ENCODE measurements at regions not wholly inside any gene's neighbourhood (a gene's known extent, or its start where the extent isn't known, plus 50 kb on each side); places are given as distances from the start of the nearest gene placed in this dataset.

DNA sequence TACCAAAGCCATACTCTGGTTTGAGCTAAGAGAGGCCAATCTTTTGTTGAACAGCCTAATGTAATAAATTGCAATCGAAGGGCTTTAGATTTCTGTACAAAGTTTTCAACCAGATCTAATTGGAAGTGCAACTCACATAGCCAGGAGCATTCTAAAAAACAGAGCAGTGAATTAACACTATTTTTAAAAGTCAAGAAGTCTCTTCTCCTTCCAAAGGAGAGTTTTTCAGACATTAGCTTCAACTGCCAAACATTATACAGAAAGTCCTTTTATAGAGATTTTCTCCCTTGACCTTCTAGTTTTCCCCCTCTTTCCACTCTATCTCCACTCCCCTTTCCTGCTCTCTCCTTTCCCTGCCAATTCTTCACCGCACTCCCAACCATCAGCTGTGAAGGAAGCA lies 259.6 kb downstream of the NOVA1 start:
- ATAC-seq (no peak), DNase-seq (no peak)
- Mint-ChIP-seq H3K36me3 (no peaks in the 10 kb centered on the region), H3K4me3 (no peak overlapping the region), H3K27ac (no peak overlapping the region), H3K9me3 (ENCODE audit: low read depth) (peaks cover 6% of the 10 kb centered on the region), H3K4me1 (no peaks in the 10 kb centered on the region), H3K27me3 (no peaks in the 10 kb centered on the region)
- CTCF ChIA-PET, result no interaction called here

DNA sequence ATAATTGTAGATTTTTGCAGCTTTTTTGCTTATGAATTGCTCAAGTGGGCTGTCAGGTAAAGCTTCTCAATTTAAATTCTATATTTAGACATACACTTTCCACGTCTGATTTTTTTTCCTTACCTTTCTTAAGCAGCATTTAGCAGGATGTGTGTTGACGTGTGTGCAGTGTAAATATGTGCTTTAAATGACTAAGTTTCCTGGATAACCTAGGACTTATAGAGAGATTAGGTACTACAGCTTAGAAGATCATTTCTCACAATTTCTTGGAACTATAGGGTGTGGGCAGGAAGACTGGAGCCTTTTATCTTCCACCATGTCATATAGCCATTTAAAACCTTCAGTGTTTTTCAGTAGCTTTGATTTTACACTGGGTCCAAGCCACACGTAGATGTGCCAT lies 263.5 kb downstream of the NOVA1 start:
- no peak for ATAC-seq
- DNase-seq, result no peak
- H3K4me3 Mint-ChIP-seq, result no peak overlapping the region
- no peaks in the 10 kb centered on the region for H3K4me1 Mint-ChIP-seq
- H3K27ac Mint-ChIP-seq, result no peak overlapping the region
- peaks cover 11% of the 10 kb centered on the region for H3K9me3 Mint-ChIP-seq (ENCODE audit: low read depth)
- no peaks in the 10 kb centered on the region for H3K36me3 Mint-ChIP-seq
- CTCF ChIA-PET, result no interaction called here
- H3K27me3 Mint-ChIP-seq, result no peaks in the 10 kb centered on the region

DNA sequence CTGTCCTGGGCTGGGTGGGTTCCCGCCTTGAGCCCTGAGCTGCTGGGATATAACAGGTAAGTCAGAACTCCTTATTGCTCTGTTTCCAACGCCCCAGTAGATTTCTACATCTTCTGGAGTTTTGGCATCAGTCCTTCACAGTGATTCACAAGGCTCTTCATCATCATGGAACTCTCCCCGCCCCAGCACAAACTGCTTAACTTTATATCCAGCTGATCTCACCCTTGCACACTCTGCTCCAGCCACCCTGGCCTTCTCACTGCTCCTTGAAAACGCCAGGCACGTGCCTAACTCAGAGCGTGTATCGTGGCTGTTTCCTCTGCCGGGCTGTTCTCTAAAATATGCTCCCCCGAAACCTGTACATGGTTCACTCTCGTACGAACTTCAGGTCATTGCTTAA lies 264.9 kb downstream of the NOVA1 start:
- Mint-ChIP-seq H3K27ac (no peak overlapping the region), H3K27me3 (no peaks in the 10 kb centered on the region), H3K36me3 (no peaks in the 10 kb centered on the region), H3K9me3 (ENCODE audit: low read depth) (peaks cover 11% of the 10 kb centered on the region), H3K4me3 (no peak overlapping the region), H3K4me1 (no peaks in the 10 kb centered on the region)
- ATAC-seq (no peak), DNase-seq (no peak)
- CTCF ChIA-PET, result no interaction called here

DNA sequence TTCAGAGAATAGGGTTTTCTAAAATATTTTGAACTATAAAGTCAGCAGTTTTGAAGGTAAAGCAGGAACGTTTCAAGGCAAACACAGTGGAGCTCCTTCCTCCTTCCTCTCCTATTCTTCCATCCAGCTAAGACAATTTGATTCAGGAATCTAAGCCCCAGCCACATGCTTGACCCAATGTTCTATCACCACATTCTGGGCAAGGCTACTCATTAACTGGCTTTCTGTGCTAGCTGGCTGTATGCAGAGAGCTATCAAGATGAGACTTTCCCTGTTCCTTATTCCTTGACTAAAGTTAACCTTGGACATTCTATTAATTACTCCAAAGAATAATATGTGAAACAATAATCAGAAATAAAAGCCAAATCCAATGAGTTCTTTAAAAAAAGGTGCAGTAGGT lies 266.9 kb downstream of the NOVA1 start:
- H3K9me3 Mint-ChIP-seq (ENCODE audit: low read depth), result peaks cover 13% of the 10 kb centered on the region
- H3K36me3 Mint-ChIP-seq, result no peaks in the 10 kb centered on the region
- no peaks in the 10 kb centered on the region for H3K27me3 Mint-ChIP-seq
- no peak for DNase-seq
- no peaks in the 10 kb centered on the region for H3K4me1 Mint-ChIP-seq
- no peak overlapping the region for H3K4me3 Mint-ChIP-seq
- CTCF ChIA-PET, result no interaction called here
- no peak for ATAC-seq
- no peak overlapping the region for H3K27ac Mint-ChIP-seq

DNA sequence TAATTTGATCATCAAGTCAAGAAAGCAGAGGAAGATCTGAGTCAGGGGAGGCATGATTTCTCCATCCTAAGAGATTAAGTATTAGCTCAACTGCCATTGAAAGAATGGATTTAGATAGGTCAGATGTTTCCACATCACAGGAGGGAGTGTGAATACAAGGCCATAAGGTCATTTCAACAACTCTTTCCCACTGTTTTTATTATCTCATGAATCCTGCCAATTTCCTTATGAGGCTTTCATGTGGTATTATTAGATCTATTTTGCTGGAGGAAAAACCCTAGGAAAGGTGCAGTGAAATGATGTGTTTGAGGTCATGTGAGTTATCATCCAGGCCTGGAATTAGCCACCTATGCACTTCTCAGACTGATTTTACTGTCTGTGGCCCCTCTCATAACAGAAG lies 269.0 kb downstream of the NOVA1 start:
- Mint-ChIP-seq H3K27ac (no peak overlapping the region), H3K4me3 (no peak overlapping the region), H3K36me3 (no peaks in the 10 kb centered on the region), H3K27me3 (no peaks in the 10 kb centered on the region), H3K9me3 (ENCODE audit: low read depth) (peaks cover 15% of the 10 kb centered on the region), H3K4me1 (no peaks in the 10 kb centered on the region)
- no peak for ATAC-seq
- no peak for DNase-seq
- CTCF ChIA-PET, result no interaction called here

DNA sequence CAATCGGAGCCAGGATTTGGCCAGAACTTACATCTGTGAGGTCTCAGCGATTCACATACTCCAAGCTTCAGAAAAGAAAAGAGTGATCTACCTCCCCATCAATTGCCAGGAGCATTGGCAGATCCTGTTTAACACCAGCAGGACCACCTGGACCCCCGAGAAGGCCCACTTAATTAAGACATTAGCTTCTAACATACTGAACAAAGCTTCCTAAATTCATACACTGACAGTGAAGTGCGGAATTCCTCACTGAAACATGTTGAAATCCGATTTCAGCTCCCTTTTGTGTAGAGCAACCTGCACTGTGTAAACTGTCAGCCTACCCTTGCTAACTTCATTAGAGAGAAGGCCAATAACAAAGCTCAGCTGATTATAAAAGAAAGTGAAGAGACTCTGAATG lies 274.0 kb downstream of the NOVA1 start:
- ATAC-seq (no peak), DNase-seq (no peak)
- CTCF ChIA-PET, result no interaction called here
- Mint-ChIP-seq H3K4me1 (no peaks in the 10 kb centered on the region), H3K27me3 (no peaks in the 10 kb centered on the region), H3K27ac (no peak overlapping the region), H3K4me3 (no peak overlapping the region), H3K9me3 (ENCODE audit: low read depth) (peaks cover 16% of the 10 kb centered on the region), H3K36me3 (no peaks in the 10 kb centered on the region)

DNA sequence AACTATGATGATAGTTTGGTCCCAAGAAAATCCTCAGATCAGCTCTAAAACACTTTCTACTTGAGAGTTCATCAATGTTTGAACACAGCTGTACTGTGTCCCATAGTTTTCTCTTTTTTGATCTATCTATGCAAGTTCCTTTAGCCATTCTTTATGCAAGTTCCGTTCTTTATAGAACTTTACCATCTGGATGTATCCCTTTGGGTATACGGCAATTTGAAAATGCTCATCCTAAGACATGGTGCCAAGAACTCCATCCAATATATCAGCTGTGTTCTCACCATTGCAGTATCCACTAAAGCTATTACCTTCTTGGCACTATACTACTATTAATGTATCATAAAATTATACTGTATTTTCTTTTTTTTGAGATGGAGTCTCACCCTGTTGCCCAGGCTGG lies 276.9 kb downstream of the NOVA1 start:
- CTCF ChIA-PET, result interaction anchor here (0.6 kb wide), 1 partner anchor 21 kb away, joined by 4 read pairs; no protein-coding TSS in a partner anchor
- no peak overlapping the region for H3K27ac Mint-ChIP-seq
- ATAC-seq, result no peak
- no peak for DNase-seq
- H3K36me3 Mint-ChIP-seq, result no peaks in the 10 kb centered on the region
- H3K27me3 Mint-ChIP-seq, result no peaks in the 10 kb centered on the region
- H3K9me3 Mint-ChIP-seq (ENCODE audit: low read depth), result peaks cover 11% of the 10 kb centered on the region
- no peaks in the 10 kb centered on the region for H3K4me1 Mint-ChIP-seq
- no peak overlapping the region for H3K4me3 Mint-ChIP-seq

DNA sequence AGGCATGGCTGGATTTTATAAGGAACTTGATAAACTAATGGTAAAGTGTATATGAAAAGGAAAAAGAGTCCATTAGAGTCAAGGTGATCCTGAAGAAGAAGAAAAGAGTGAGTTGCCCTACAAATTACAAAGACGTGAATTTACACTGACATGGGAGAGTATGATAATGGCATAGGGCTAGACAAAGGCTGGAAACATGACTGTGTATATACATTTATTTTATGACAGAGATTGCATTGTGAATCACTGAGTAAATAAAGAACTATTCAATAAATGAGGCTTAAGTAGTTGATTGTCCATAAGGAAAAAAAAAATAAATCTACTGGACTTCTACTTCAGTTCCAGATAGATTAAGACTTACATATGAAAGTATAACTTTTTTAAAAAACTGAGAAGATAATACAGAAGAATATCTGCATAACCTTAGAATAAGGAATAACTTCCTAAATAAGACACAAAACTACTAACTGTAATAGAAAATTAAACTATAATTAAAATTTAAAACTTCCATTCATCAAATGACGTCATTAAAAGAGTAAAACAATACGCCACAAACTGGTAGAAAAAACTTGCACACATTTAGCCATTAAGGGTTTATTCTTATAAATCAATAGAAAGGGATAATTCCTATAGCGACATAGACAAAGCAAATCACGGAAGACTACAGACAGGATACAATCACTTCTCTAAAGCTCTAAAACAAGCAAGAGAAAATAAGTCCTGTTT lies 278.5 kb downstream of the NOVA1 start:
- ATAC-seq, result no peak
- Mint-ChIP-seq H3K27ac (no peak overlapping the region), H3K4me1 (no peaks in the 10 kb centered on the region), H3K4me3 (no peak overlapping the region), H3K9me3 (ENCODE audit: low read depth) (peaks cover 9% of the 10 kb centered on the region), H3K36me3 (no peaks in the 10 kb centered on the region), H3K27me3 (no peaks in the 10 kb centered on the region)
- CTCF ChIA-PET, result no interaction called here
- DNase-seq, result no peak

DNA sequence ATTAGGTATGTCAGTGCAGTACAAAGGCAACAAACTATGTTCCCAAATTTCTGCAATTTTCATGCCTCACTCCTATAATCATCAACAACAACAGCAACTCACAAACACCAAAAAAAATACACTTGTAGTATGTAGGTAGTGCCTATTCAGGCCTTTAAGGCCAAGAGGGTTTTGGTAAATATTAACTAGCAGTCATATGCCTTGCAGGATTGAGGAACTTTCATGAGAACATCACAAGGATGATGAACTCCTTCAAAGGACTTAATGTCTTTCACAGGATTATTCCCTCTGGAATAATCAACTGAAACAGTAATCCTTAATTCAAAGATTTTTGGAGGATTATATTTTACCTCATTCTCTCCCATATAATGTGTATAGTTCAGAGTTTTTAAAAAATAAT lies 293.8 kb downstream of the NOVA1 start:
- H3K27me3 Mint-ChIP-seq, result no peaks in the 10 kb centered on the region
- H3K4me3 Mint-ChIP-seq, result no peak overlapping the region
- no peak overlapping the region for H3K27ac Mint-ChIP-seq
- DNase-seq (no peak), ATAC-seq (no peak)
- H3K9me3 Mint-ChIP-seq (ENCODE audit: low read depth), result peaks cover 11% of the 10 kb centered on the region
- CTCF ChIA-PET, result no interaction called here
- no peaks in the 10 kb centered on the region for H3K4me1 Mint-ChIP-seq
- H3K36me3 Mint-ChIP-seq, result no peaks in the 10 kb centered on the region

DNA sequence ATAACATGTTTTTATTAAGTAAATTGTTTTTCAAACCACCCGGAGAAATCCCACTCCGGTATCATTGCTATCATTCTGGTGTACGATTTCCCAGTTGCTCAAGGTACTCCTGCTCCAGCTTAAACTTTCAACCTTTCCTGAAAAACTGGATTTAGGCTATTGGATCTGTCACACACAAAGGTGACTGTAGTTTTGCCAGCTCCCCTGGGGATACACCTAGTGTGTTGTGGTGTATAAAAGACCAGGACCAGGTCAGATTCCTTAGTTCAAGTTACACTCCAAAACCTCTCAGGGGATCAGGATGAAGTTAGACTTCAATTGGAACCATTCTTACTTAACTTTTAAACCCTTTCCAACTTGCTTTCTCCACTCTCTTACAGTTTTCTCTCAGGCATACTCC lies 303.9 kb downstream of the NOVA1 start:
- no peaks in the 10 kb centered on the region for H3K27me3 Mint-ChIP-seq
- peaks cover 16% of the 10 kb centered on the region for H3K9me3 Mint-ChIP-seq (ENCODE audit: low read depth)
- CTCF ChIA-PET, result no interaction called here
- DNase-seq (no peak), ATAC-seq (no peak)
- no peak overlapping the region for H3K27ac Mint-ChIP-seq
- H3K4me1 Mint-ChIP-seq, result no peaks in the 10 kb centered on the region
- no peaks in the 10 kb centered on the region for H3K36me3 Mint-ChIP-seq
- no peak overlapping the region for H3K4me3 Mint-ChIP-seq

DNA sequence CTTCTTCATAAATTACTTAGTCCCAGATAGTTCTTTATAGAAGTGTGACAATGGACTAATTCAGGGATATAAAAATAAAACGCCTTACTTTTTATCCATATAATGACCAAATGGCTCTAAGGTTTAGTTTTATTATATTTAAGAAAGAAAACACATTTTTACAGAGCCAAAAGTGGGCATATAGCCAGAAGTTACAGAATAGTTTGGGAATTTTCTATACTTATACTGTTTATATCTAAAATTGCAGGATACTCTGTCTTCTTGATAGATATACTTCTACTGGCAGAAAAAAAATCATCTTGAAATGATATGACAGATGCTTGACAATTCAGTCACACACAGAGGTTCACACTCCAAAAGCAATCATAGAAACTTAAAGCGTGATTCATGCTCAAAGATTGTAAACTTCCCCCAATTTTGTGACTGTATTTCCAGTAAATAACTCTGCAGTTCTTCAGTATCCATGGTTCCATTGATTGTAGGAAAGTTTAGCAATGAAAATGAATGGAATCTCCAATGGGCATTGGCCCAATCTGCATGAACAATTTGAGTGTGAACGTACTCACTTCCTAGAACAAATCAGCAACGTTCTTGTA lies 307.8 kb downstream of the NOVA1 start:
- Mint-ChIP-seq H3K4me1 (no peaks in the 10 kb centered on the region), H3K27me3 (no peaks in the 10 kb centered on the region), H3K36me3 (no peaks in the 10 kb centered on the region), H3K9me3 (ENCODE audit: low read depth) (peaks cover 20% of the 10 kb centered on the region), H3K4me3 (no peak overlapping the region), H3K27ac (no peak overlapping the region)
- DNase-seq, result no peak
- no peak for ATAC-seq
- CTCF ChIA-PET, result no interaction called here

DNA sequence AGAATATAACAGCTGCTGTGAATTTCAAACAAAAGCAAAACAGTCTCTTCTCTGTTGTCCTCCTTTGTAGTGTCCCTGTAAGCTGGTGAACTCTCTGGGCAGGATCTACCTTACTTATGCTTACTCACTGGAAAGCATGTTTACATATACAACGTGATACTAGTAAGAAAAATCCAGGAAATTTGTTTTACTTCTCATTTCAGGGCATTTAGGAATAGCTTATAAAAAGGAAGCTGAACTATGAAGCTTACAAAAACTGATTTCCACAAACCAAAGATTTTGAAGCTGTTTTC lies 311.0 kb downstream of the NOVA1 start:
- Mint-ChIP-seq H3K27ac (no peak overlapping the region), H3K4me1 (no peaks in the 10 kb centered on the region), H3K27me3 (no peaks in the 10 kb centered on the region), H3K9me3 (ENCODE audit: low read depth) (peaks cover 14% of the 10 kb centered on the region), H3K4me3 (no peak overlapping the region), H3K36me3 (no peaks in the 10 kb centered on the region)
- DNase-seq (no peak), ATAC-seq (no peak)
- CTCF ChIA-PET, result no interaction called here

DNA sequence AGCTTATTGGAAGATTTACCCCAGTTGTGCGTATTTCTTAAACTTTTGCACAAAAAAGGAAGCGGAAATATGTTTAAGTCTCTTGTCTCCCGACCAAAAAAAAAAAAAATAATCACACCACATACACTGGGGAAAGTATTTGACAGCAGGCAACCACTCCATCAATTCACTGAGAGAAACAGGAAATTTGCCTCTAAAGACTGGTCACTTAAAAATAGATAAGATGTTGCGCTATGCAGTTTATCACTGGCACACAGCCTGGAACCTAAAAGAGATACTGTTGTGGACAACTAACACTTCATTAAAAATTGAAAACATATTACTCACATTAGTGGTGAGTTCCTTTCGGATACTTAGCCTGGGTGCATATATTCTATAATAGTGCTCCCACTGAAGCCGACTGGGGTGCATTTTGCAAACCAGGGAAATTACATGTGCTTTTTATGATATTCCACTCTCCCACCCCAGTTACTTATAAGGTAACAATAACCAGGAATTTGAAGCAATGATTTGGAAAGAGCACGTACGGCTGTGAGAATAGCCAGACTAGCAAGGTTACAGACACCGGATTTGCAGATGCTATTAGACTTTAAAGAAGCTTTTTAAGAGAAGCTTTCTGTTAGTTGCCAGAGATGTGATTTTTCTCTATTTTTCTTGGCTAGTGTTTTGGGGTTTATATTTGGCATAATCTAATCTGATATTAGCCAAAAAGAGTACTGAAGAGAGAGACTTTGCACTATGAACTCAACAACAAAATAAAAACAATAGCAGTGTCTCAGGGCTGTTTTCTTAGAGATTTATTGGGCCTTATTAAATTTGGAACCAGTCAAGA lies 311.5 kb downstream of the NOVA1 start:
- DNase-seq (no peak), ATAC-seq (no peak)
- CTCF ChIA-PET, result no interaction called here
- Mint-ChIP-seq H3K9me3 (ENCODE audit: low read depth) (peaks cover 10% of the 10 kb centered on the region), H3K4me3 (no peak overlapping the region), H3K27me3 (no peaks in the 10 kb centered on the region), H3K4me1 (no peaks in the 10 kb centered on the region), H3K36me3 (no peaks in the 10 kb centered on the region), H3K27ac (no peak overlapping the region)

DNA sequence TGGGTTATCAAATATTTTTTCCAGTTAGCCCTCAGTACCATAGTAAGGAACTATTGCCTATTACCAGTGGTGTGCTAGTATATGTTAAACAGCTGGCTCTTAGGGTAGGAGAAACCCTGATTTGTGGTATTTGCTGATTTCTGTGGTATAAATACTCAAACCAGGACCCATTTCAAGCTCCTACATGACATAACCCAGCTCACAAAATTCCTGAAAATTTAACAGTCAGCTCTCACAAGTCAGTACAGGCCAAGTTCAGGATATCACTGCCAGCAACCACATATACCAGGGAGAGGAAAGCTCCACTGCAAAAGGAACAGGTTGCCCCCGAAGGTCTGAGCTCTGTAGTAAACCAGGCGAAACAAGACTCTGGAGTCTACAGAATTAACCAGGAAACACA lies 315.3 kb downstream of the NOVA1 start:
- H3K27me3 Mint-ChIP-seq, result no peaks in the 10 kb centered on the region
- H3K9me3 Mint-ChIP-seq (ENCODE audit: low read depth), result peaks cover 7% of the 10 kb centered on the region
- DNase-seq (no peak), ATAC-seq (no peak)
- CTCF ChIA-PET, result no interaction called here
- no peak overlapping the region for H3K4me3 Mint-ChIP-seq
- no peaks in the 10 kb centered on the region for H3K4me1 Mint-ChIP-seq
- H3K27ac Mint-ChIP-seq, result no peak overlapping the region
- no peaks in the 10 kb centered on the region for H3K36me3 Mint-ChIP-seq

All from activated CD8-positive, alpha-beta memory T cell treated with anti-CD3 and anti-CD28 coated beads, Interleukin-2, amount 10 ng/mL, durations not matched to agents 7 days and 5 days (primary cell).